ENCODE measurements at regions not wholly inside any gene's neighbourhood (a gene's known extent, or its start where the extent isn't known, plus 50 kb on each side); places are given as distances from the start of the nearest gene placed in this dataset.
"Not testable (repeated sequence)": the region's sequence is repeated elsewhere in the genome, so short reads cannot be mapped to it uniquely, and the experiment has no call there.

DNA sequence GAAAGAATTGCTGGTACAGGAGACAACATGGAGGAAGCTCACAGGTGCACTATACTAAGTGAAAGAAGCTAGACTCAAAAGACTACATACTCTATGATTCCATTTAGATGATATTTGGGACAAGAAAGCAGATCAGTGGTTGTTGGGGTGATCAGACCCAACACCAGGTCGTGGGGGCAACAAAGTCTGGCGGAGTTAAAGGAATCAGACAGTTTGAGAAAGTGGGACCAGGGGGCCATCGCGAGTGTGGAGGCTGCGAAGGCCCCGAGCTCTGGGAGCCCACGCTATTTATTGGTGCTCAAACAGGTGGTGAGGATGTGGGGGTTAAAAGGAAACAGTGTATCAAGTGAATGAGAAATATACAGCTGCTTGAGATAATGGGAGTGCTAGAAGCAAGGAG is 282.8 kb upstream of the SGK1 start:
- no peak for ATAC-seq

DNA sequence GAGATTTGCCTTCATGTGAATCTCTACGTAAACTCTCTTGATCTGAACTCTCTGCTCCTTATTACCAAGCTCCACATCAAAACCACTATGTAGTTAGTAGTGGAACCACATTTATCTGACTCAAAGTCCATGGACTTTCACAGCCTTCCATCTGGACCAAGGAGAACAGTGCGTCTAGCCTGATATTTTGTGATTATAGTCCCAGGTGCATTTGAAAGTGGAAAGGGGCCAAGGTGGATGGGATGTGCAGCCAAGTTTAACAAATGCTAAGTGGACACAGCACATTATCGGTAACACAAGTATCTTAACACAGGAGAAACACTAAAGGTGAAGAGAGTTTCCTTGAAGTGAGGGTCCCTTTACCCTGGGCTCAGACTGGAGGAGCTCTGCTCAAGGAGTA is 281.2 kb upstream of the SGK1 start:
- ATAC-seq, result no peak

DNA sequence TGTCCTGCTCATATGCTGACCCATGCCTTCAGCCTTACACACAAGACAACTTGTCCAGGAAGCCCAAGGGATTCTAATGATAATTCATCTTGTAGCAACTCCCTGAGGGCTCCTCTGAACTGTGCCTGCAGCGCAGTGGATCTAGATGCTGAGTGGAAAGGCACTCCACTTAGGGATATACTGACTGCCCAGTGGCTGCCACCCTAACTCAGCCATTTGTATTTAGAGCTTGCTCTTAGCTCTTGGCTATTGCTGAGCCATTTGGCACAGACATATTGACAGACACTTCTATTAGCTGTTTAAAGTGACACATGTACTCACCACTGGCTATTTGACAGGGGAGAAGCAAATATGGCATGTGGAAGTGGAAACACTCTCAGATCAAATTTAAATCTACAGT is 278.3 kb upstream of the SGK1 start:
- no peak for ATAC-seq

DNA sequence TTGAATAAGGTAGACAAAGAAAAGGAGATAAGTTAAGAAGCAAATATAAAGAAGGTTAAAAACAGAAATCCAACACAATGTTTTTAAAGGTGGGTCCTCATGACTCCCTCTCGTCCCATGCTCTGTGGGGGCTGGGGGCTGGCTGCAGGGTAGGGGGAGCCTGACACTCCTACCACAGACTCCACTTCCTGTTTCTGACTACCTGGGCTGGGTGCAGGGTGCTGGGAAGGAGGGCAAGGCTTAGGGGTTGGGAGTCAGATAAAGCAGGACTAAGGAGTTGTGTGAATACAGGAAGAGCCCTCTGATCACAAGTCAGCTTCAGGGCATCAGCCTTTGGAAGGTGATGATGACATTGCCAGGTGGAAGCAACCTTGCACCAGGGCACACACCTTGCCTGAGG is 277.0 kb upstream of the SGK1 start:
- ATAC-seq, result no peak

DNA sequence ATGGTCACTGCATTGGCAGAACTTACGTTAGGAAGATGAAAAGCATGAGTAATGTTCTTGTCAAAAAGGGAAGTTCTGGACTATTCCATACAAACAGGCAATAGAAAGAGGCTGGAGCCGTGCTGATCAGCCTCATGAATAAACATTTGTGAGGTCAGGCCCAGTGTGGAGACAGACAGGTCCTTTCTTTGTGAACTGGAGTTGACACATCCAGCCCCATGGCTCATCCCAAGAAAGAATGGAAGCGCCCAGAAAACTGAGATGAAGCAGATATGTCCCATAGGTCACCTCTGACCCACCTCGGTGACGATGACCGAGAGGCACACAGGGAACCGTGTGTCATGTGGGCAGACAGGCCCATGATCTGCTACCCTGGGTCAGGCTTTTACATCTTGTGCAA is 276.0 kb upstream of the SGK1 start:
- ATAC-seq, result peak; percentile 69

DNA sequence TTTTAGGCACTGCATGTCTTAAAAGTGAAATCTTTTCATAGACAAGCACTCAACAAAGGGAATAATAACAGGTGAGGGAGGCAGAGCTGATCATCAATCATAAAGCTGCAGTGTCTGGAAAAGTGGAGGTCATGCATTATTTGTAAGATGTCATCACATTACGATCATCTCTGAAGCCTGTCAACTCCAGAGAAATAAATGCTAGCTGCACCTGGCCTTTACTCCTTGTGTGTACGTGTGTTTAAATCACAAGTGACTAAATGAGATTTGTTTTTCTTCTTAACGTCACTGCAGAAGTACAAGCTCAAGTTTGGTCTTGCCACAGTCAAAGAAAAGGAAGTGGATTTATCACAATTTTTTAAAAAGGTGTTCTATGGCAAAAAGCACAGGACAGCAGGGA is 275.5 kb upstream of the SGK1 start:
- ATAC-seq, result peak; percentile 66

DNA sequence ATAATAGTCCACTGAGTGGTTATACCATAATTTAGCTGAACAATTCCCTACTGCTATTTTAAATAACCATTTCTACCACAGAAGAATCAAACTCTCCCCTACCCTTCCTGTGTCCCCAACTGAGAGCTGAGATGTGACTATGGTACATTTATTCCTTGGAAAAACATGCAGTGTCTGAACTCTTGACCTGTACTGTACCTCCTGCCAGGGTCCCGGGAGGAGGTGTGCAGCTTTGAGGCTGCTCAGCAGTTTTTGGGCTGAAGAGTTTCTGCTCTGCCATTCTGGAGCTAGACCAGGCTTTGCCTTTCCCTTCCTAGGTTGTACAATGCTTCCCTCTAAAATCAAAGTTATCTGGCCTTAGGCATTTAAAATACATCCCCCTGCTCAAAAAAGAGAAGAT is 275.1 kb upstream of the SGK1 start:
- no peak for ATAC-seq

DNA sequence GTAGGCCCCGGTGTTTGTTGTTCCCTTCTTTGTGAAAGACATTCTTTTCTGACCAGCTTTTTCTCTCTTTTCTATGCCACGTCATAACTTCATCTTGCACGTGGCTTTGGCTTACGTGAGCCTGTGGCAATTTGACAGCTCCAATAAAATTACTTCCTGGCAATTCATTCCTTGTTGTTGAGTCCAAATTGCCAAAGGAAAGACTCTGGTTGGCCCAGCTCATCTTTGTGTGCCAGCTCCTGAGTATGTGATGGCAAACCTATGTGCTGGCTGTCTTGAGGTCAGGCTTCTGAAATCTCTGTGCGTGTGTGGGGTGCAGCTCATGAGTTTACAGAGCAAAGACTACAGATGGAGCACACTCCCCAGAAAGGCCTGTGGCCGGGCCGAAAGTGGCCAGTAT is 272.5 kb upstream of the SGK1 start:
- ATAC-seq, result no peak

DNA sequence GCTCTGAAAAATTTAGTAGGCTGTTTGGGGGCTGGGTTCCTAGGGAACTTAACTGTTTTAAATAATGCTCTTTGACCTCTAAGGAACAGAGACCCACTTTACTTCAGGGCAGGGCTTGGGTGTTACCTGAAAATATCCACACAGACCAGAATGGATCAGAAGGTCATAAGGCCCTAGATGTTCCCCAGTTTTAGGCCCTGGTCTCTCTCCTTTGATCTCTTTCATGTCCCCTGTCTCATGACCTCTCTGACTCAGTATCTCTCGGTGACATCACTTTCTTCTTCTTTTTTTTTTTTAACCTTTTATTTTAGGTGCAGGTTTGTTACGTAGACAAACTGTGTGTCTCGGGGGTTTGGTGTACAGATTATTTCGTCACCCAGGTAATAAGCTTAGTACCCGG is 272.1 kb upstream of the SGK1 start:
- ATAC-seq, result no peak

DNA sequence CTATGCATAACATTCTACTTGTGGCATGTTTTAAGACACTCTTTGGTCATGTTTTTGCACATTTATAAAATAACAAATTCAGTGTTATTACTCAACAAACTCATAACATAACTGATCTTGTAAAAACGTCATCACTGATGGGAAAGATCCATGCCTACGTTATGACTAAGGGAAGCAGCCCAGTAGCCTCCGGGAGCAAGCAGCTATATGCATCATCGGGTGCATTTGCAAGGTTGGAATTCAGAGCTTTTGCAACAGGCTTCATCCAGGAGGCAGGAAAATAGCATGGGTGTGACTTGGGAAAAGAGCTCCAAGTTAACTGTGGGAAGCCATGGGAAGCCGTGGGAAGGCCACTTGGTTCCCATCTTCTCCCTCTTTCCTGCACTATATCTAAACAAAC is 271.6 kb upstream of the SGK1 start:
- ATAC-seq, result peak; percentile 76

DNA sequence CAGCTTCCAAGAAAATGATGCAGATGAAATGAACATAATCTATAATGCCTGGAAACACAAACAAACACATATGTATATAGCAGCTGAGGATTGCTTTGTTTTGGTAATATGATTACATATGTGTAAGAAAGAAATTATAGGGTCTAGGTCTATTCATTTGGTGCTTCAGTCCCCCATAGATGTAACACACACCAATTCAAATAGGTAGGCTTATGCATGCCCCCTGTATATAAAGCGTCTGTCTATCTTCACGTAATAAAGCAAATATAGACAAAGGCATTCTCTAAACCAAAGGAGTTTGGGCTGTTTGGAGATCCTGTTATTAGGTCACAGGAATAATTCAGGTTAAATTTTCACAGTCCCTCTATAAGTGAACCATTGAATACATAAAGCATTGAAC is 270.4 kb upstream of the SGK1 start:
- ATAC-seq, result no peak

DNA sequence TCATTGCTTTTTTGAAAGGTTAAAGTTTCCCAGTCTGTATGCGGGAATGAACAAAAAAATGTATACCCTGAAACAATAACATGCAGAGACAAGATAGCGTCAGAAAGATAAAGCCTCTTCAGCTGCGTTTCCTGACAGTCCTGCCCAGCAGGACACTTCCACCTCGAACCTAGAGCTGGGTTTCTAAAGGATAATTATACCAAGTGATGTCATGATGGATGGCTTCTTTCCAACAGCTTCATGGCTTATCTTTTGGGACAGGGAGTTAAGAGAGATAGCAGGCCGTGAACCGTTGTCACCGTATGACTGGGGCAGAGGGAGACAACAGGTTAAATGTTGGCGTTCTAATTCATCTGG is 267.6 kb upstream of the SGK1 start:
- ATAC-seq, result no peak

DNA sequence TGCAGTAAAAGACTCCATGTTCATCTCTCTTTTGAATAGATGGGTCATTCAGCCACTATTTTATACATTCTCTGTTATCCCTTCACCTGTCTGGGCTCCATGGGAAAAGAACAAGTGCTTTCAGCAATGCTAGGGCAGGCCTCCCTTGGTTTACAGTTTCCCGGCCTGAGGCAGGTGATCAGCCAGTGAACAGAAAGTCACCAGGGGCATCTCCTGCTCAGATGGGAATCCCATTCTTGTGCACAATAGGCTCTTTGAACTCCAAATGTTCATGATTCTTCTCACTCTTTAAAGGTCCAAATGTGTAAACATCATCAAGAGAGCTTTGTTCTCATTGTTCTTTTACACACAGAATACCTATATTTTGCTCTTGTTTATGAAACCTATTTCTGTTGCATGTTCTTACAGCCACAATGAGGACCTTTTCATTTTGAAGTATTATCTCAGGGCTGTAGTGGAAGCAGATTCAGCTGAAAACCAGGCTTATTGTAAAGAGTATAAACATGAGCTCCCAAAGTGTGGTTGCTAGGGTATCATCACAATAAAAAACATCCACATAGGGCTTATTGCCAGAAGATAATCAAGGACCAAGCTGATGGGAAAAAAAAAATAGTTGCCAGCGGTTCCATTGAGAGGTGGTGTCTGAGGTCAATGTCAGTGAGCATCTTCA is 267.1 kb upstream of the SGK1 start:
- no peak for ATAC-seq

DNA sequence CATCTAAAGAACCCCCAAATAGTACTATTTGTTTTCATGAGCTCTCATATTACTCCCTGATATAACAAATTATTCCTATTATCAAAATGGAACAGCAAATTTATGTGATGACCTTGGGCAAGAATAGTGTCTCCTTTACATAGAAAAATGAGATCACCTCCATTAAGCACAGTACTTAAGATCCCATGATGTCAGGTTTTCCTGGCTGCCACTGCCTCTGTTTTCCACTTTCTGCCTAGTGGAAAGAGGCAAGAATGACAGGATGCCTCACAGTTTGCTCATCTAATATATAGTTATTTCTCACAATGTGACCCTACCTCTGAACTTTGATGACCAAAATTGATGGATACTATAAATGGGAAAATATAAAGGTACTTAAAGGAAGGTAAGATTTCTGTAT is 260.1 kb upstream of the SGK1 start:
- ATAC-seq, result no peak

DNA sequence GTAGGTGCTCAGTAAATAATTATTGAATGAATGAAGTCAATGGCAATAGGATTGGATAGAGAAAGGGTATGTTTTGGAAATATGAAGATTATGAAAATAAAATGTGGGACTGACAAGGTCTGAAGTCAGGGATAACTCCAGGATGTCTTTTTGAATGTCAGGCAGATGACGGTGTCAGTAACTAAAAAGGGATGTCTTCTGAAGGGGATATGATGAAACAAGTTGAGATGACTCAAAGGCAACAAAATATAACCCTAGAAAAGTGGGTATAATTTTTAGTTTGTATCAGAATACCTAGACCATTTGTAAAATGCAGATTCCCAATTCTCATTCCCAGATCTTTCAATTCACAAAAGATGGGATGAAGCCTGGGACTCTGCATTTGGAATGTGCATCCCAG is 257.3 kb upstream of the SGK1 start:
- ATAC-seq, result no peak

DNA sequence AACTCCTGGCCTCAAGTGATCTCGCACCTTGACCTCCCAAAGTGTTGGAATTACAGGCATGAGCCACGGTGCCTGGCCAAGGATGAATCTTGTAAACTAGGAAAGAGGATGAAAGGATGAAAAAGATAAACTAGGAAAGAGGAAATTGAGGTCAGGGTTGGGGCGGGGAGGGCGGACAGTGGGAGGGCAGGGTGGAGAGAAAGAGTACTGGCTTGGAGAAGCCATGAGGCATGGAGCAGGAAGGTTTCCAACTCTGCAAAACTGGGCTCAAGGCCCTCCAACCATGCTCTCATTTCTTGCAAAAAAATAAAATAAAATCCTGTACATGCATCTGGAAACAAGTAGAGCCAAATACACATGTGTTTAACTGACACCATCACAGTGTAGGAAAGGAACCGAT is 256.6 kb upstream of the SGK1 start:
- ATAC-seq, result no peak

DNA sequence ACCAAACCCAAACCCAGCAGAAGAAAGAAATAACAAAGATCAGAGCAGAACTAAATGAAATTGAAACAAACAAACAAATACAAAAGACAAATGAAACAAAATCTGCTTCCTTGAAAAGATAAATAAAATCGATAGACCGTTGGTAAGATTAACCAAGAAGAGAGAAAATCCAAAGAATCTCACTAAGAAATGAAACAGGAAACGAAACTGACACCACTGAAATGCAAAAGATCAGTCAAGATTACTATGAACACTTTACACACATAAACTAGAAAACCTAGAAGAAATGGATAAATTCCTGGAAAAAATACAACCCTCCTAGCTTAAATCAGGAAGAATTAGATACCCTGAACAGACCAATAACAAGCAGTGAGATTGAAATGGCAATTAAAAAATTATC is 252.1 kb upstream of the SGK1 start:
- not testable (repeated sequence) for ATAC-seq

DNA sequence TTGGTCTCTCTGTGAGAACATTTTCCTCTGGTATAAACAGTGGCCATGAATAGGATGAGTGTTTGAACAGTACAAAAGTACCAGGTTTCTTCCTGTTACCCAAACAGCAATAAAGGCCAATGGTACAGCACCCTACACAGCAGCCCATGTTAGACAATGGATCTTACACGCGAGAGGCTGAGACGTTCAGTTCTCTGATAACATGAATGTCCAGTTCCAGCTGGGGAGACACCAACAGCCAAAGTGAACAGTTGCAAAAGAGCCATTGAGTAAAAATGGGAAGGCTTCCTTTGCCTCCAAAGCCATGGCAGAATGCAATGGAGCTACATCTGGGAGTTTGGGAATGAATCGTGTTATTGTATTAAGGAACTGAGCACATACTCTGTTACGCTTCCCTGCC is 246.8 kb upstream of the SGK1 start:
- ATAC-seq, result no peak

DNA sequence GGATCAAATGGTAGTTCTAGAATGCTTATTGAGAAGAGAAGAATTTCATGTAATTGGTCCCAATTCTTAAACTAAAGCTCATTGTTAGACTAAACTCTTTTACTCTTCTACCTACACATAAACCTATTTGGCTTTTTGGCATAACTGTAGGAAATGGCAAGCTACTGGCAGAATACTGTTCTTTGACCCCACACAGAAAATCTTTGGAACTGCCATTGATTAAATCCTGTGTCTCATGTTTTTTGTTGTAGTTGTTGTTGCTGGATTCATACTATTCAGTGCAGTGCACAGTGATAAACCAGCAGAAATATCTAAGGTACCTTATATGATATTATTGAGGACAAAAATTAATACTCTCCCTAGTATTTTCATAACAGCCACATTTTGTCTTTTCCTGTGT is 242.1 kb upstream of the SGK1 start:
- ATAC-seq, result no peak

DNA sequence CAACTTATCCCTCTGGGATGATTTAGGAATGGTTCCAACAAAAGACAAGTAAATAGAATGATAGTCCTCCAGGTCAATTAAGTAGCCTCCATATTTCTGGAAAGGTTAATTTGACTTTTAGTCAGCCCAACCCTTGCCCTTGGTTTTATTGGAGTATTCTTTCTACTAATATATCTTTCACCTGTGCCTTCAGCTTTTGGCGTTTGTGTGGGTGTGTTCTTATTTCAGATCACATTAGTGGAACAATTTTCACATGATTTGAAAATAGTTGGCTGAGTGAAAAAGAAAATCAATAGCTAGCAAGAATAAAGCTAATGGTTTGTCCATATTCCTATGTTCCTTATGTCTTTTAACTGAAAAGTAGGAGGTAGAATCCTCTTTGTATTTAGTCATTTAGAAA is 239.6 kb upstream of the SGK1 start:
- ATAC-seq, result no peak

DNA sequence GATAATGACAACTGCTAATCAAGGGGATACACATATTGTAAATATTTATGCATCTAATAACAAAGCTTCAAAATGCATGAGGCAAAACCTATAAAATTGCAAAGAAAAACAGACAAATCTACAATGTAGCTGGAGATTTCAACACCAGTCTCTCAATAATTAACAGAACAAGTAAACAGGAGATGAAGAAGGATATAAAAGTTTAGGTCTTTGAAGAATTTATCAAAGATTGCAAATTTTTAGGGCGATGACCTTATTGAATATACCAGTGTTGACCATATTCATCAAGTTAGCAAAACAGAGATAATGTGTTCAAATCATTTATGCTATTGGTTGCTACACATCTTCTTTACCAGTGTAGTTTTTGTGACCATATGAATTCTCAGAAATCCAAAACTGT is 237.8 kb upstream of the SGK1 start:
- ATAC-seq, result no peak

DNA sequence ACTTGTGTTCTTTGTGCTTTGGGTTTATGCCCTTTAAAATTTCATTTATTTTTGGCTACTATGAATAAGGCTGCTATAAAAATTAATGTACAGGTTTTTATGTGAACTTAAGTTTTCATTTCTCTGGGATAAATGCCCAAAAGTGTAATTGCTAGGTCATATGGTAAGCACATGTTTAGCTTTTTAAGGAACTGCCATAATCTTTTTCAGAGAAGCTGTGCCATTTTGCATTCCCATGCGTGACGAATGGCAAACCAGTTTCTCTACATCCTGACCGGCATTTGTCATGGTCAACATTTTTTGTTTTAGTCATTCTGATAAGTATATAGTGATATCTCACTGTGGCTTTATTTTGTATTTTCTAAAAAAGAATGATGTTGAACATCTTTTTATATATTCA is 236.0 kb upstream of the SGK1 start:
- peak; percentile 38 for ATAC-seq

DNA sequence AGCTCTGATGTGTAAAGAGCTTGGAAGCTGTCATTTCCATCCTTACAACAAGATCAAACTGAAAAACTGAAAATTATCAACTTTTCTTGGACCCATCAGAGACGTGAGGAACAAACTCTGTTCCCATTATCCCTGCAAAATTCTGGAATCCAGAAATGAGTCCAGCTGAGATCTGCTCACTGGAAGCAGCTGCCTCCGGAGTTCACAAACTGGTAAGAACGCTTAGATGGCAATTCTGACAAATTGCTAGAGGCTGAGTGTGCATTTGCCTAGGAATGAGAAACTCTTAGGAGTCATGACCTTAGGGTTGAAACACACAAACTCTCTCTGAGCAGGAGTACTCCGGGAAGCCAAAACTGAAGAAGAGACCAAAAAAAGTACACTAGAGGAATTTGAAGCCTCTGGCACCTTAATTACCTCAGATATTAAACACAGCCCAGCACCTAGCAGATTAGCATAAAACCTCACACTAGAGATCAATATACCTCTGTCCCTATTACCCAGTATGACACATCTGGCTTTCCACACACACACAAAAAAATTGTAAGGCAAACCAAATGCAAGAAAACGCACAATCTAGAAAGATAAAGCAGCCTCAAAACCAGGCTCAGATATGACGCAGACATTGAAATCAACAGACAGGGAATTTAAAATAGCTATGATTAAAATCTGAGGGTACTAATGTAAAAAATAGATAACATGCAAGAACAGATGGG is 233.5 kb upstream of the SGK1 start:
- ATAC-seq, result no peak

DNA sequence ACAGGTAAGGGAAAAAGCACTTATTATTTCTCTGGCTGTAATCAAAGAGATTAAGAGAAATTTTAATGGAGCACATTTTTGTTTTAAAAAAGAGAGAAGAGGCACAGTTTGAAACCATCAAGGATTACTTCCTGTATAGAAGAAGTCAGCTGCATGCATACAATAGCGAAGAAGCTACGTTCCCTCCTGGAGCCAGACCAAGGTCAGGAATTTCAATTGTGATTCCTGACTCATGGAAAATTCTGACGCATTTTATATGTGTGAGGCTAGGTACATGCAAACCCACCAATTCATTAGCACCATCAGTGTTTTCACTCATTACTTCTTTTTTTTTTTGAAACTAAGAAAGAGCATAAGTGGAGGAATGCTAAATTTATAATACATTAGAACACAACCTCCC is 232.7 kb upstream of the SGK1 start:
- no peak for ATAC-seq

DNA sequence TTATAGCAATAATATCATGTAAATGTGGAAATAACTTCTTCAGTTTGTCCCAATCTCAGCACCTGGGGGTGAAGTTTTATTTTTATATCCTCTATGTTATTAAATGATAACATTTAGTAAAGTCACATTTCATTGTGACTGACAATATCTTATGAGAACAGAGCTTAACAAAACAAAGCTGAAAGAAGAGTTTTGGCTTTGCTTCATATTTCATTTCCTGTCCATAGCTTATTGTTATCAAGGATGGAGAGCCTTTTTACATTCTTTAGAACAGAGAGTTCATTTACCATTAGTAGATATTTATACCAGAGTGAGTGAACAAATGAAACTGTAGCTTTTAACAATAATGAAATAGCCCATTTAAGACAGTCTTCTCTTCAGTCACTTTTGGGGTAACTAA is 231.9 kb upstream of the SGK1 start:
- no peak for ATAC-seq

All from esophagus mucosa (tissue), 1 donor.